Vagina (tissue), 2 donors: ENCODE measurements at regions not wholly inside any gene's neighbourhood (a gene's known extent, or its start where the extent isn't known, plus 50 kb on each side); places are given as distances from the start of the nearest gene placed in this dataset.

Experiments used
- CTCF ChIP-seq, 3 experiments: fragments of 450-650 bp in 2 of 3; fragments of 200-600 bp in 1 of 3; sonication (generic) in 1 of 3; IDR thresholded peaks; one replicate each; pipeline ENCODE4 v1.5.1; 2017 to 2019; ENCODE audit warnings: antibody characterized with exemption in 3 of 3, mild to moderate bottlenecking in 2 of 3, moderate library complexity in 2 of 3
- POLR2A ChIP-seq, 2 donors: fragments of 450-650 bp; IDR thresholded peaks; one replicate each; pipeline ENCODE4 v1.6.1; 2017; ENCODE audit warnings: antibody characterized with exemption in 2 of 2, mild to moderate bottlenecking in 2 of 2, moderate library complexity in 2 of 2

- TF ChIP-seq CTCF (IDR thresholded peaks at IDR 0.05) (no peak), POLR2A (IDR thresholded peaks at IDR 0.05) (no peak)
Measured at GRCh38 chr13:44151474-44151873, 222.2 kb upstream of the SERP2 start.
